CD4-positive, alpha-beta T cell (primary cell): ENCODE measurements at regions not wholly inside any gene's neighbourhood (a gene's known extent, or its start where the extent isn't known, plus 50 kb on each side); places are given as distances from the start of the nearest gene placed in this dataset.

Source experiments
- ATAC-seq: fragments of 200-7000 bp; cut with Tn5 transposase; one replicate; pipeline ENCODE4 v1.10.0; 2022; ENCODE audit warnings: mild to moderate bottlenecking; ENCODE audit not compliant: poor library complexity
- CTCF ChIA-PET: fragments of 350-600 bp; sonication (Branson Sonifier 250); formaldehyde crosslinking; loops from one replicate; lab custom pipeline; 2021; ENCODE audit warnings: antibody characterized with exemption, inconsistent platforms; lab: Charles Lee
- POLR2A ChIA-PET: fragments of 350-600 bp; sonication (Branson Sonifier 250); formaldehyde crosslinking; loops from one replicate; lab custom pipeline; 2021; ENCODE audit warnings: antibody characterized with exemption, inconsistent platforms; lab: Charles Lee
- DNase-seq, 14 experiments: peaks; one replicate each; pipeline ENCODE4 v3.0.0-alpha.2; 2013 to 2020; ENCODE audit warnings: mixed read lengths in 2 of 14
- H3K27ac ChIP-seq, 2 donors: one replicate each; pipeline versions ENCODE4 v1.5.1 to v1.7.0; 2013; ENCODE audit warnings: low read length in 2 of 2, low read depth in 1 of 2, mild to moderate bottlenecking in 1 of 2
- H3K27me3 ChIP-seq, 2 experiments: 1 replicate in 1 of 2; 2 replicates in 1 of 2; pipeline versions ENCODE4 v1.6.1 to v1.7.0; 2013; ENCODE audit warnings: low read length in 2 of 2, control low read depth in 1 of 2, mild to moderate bottlenecking in 1 of 2, moderate library complexity in 1 of 2; ENCODE audit not compliant: insufficient read depth in 2 of 2, control insufficient read depth in 1 of 2
- H3K36me3 ChIP-seq: one replicate; pipeline ENCODE4 v1.6.1; 2013; ENCODE audit warnings: low read length, control low read depth; ENCODE audit not compliant: insufficient read depth
- H3K4me1 ChIP-seq: one replicate; pipeline ENCODE4 v1.6.1; 2013; ENCODE audit warnings: low read length, control low read depth; ENCODE audit not compliant: insufficient read depth
- H3K4me3 ChIP-seq: one replicate; pipeline ENCODE4 v1.5.1; 2013; ENCODE audit warnings: mild to moderate bottlenecking, low read length, moderate library complexity
- H3K9me3 ChIP-seq, 2 experiments: 1 replicate in 1 of 2; 2 replicates in 1 of 2; pipeline versions ENCODE4 v1.6.1 to v1.7.0; 2013; ENCODE audit warnings: low read length in 2 of 2, mild to moderate bottlenecking in 2 of 2, control low read depth in 1 of 2, moderate library complexity in 1 of 2; ENCODE audit not compliant: control insufficient read depth in 1 of 2, insufficient read depth in 1 of 2
- H3K27ac Mint-ChIP-seq: one replicate; pipeline ENCODE4 v1.8.0; 2020; ENCODE audit warnings: mixed read lengths
- H3K27me3 Mint-ChIP-seq: one replicate; pipeline ENCODE4 v1.8.0; 2021; ENCODE audit warnings: mixed read lengths
- H3K36me3 Mint-ChIP-seq: one replicate; pipeline ENCODE4 v1.8.0; 2021; ENCODE audit warnings: low read depth, mixed read lengths
- H3K4me1 Mint-ChIP-seq: one replicate; pipeline ENCODE4 v1.8.0; 2021; ENCODE audit warnings: low read depth, mixed read lengths
- H3K4me3 Mint-ChIP-seq: one replicate; pipeline ENCODE4 v1.8.0; 2020; ENCODE audit warnings: mild to moderate bottlenecking, mixed read lengths
- H3K9me3 Mint-ChIP-seq: one replicate; pipeline ENCODE4 v1.8.0; 2020; ENCODE audit warnings: mixed read lengths
- CTCF ChIP-seq: fragments of 200-600 bp; IDR thresholded peaks from one replicate; pipeline ENCODE4 v1.8.0; 2022; ENCODE audit warnings: antibody characterized with exemption, mild to moderate bottlenecking
- intact Hi-C, 2 experiments: fragments of 100-400 bp; cut with DNase I in 1 of 2; cut with micrococcal nuclease in 1 of 2; formaldehyde crosslinking; loops; one replicate each; pipeline versions ENCODE4 v1.15.1 to v1.9.0; 2023 to 2025; cut with DNase I, micrococcal nuclease

DNA sequence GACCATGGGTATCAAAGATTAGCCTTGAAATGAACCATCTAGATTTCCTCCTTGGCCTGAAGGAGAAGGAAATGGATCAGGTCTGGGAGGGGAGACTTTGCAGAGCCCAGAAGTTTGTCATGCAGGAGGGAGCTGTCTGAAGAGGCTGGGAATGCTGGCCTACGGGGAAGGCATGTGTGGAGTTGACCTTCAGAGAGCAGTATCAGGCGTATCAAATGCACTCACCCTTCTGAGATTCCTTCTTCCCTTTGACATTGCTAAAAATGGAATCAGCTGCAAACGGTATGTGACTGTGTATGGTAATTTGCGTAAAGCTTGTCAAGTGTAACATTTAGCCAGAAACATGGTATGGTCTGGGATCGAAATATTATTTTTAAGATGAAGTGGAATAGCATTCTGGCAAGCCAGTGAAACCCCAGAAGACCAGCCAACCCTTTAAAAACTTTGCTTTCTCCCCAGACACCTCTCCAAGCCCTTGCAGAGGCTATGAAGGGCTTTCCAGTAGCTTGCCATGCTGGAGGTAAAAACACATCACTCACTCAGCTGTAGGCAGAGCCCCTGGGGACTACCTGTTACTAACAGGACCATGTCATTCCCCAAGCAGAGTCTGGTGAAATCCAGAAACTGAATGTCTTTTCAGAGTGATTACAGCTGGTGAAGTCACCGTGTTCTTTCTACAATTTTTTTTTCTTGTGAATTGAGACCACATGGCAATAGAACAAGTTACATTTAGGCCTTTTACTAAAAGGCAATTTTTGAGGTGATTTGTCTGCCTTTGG is 174.7 kb upstream of the SLC24A5 start:
- H3K4me3 Mint-ChIP-seq, result no peak overlapping the region
- no peak for TF ChIP-seq CTCF
- no peak overlapping the region for H3K27ac ChIP-seq
- no peaks in the 10 kb centered on the region for H3K27me3 ChIP-seq
- CTCF ChIA-PET, result no interaction called here
- H3K4me1 Mint-ChIP-seq, result no peaks in the 10 kb centered on the region
- peaks cover 3% of the 10 kb centered on the region for H3K27me3 Mint-ChIP-seq
- no peaks in the 10 kb centered on the region for H3K36me3 Mint-ChIP-seq
- no peak for ATAC-seq
- intact Hi-C loops, result no loop called here
- no peak overlapping the region for H3K4me3 ChIP-seq
- no peaks in the 10 kb centered on the region for H3K9me3 Mint-ChIP-seq
- H3K9me3 ChIP-seq, result no peaks in the 10 kb centered on the region
- H3K36me3 ChIP-seq, result no peaks in the 10 kb centered on the region
- POLR2A ChIA-PET, result no interaction called here
- H3K4me1 ChIP-seq, result no peaks in the 10 kb centered on the region
- H3K27ac Mint-ChIP-seq, result no peak overlapping the region
- DNase-seq, result no peak

- ChIA-PET POLR2A (no interaction called here), CTCF (no interaction called here)
- Histone ChIP-seq H3K4me1 (no peaks in the 10 kb centered on the region), H3K27me3 (no peaks in the 10 kb centered on the region), H3K9me3 (no peaks in the 10 kb centered on the region), H3K4me3 (no peak overlapping the region), H3K27ac (no peak overlapping the region), H3K36me3 (no peaks in the 10 kb centered on the region)
- Mint-ChIP-seq H3K9me3 (peaks cover 2% of the 10 kb centered on the region), H3K27me3 (peaks cover 5% of the 10 kb centered on the region), H3K36me3 (no peaks in the 10 kb centered on the region), H3K4me1 (no peaks in the 10 kb centered on the region), H3K27ac (no peak overlapping the region), H3K4me3 (no peak overlapping the region)
- intact Hi-C loops, result no loop called here
- TF ChIP-seq CTCF, result no peak
- ATAC-seq (no peak), DNase-seq (no peak)
Measured at GRCh38 chr15:47949815-47950214, 171.0 kb upstream of the SLC24A5 start.

DNA sequence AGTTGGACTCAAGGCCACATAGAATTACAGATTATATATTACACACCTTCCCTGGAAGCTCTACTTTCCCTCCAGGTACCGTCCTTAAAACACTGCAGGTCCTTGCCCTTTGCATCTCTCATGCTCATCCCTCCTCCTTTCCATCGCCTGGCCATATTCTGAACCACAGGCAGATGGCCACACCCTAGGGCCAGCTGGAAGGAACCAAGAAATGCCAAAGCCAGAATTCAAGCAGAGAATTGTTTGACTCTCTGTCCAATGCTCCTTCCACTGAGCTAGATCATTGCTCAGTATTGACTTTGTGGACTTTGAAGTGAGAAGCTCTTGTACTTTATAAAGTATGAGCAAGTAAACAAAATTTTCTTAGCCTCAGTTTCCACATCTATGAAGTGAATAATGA is 170.3 kb upstream of the SLC24A5 start:
- no peaks in the 10 kb centered on the region for H3K27me3 ChIP-seq
- Mint-ChIP-seq H3K27me3 (peaks cover 5% of the 10 kb centered on the region), H3K27ac (no peak overlapping the region), H3K9me3 (peaks cover 2% of the 10 kb centered on the region), H3K36me3 (no peaks in the 10 kb centered on the region), H3K4me3 (no peak overlapping the region), H3K4me1 (no peaks in the 10 kb centered on the region)
- TF ChIP-seq CTCF, result no peak
- CTCF ChIA-PET, result no interaction called here
- intact Hi-C loops, result no loop called here
- no peaks in the 10 kb centered on the region for H3K4me1 ChIP-seq
- ATAC-seq (no peak), DNase-seq (no peak)
- H3K4me3 ChIP-seq, result no peak overlapping the region
- no peak overlapping the region for H3K27ac ChIP-seq
- POLR2A ChIA-PET, result no interaction called here
- no peaks in the 10 kb centered on the region for H3K9me3 ChIP-seq
- no peaks in the 10 kb centered on the region for H3K36me3 ChIP-seq
